Adrenal gland (tissue), 5 donors: ENCODE measurements at regions not wholly inside any gene's neighbourhood (a gene's known extent, or its start where the extent isn't known, plus 50 kb on each side); places are given as distances from the start of the nearest gene placed in this dataset.
"Not testable (repeated sequence)": the region's sequence is repeated elsewhere in the genome, so short reads cannot be mapped to it uniquely, and the experiment has no call there.

Experiments used
- POLR2A ChIP-seq, 2 donors: fragments of 450-650 bp; IDR thresholded peaks; one replicate each; pipeline ENCODE4 v1.6.1; 2017; ENCODE audit warnings: antibody characterized with exemption in 2 of 2, mild to moderate bottlenecking in 2 of 2, moderate library complexity in 1 of 2
- TF ChIP-seq, protein P1 (sequence below), 6 experiments: fragments of 450-650 bp in 4 of 6; fragments of 200-600 bp in 2 of 6; sonication (generic) in 1 of 6; IDR thresholded peaks; 1 replicate in 5 of 6; 2 replicates in 1 of 6; pipeline versions ENCODE4 v1.5.1 to v1.8.0; 2016 to 2021; ENCODE audit warnings: antibody characterized with exemption in 6 of 6, mild to moderate bottlenecking in 2 of 6, moderate library complexity in 1 of 6
- donor health status: DM: no; HTN: no; CAD: no.

DNA sequence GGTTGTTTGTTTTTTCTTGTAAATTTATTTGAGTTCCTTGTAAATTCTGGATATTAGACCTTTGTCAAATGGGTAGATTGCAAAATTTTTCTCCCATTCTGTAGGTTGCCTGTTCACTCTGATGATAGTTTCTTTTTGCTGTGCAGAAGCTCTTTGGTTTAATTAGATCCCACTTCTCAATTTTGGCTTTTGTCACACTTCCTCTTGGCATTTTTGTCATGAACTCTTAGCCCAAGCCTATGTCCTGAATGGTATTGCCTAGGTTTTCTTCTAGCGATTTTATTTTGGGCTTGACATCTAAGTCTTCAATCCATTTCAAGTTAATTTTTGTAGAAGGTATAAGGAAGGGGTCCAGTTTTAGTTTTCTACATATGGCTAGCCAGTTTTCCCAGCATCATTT is 82.8 kb upstream of the PHACTR1 start:
- not testable (repeated sequence) for TF ChIP-seq POLR2A (IDR thresholded peaks at IDR 0.05)
- TF ChIP-seq, protein P1, sequence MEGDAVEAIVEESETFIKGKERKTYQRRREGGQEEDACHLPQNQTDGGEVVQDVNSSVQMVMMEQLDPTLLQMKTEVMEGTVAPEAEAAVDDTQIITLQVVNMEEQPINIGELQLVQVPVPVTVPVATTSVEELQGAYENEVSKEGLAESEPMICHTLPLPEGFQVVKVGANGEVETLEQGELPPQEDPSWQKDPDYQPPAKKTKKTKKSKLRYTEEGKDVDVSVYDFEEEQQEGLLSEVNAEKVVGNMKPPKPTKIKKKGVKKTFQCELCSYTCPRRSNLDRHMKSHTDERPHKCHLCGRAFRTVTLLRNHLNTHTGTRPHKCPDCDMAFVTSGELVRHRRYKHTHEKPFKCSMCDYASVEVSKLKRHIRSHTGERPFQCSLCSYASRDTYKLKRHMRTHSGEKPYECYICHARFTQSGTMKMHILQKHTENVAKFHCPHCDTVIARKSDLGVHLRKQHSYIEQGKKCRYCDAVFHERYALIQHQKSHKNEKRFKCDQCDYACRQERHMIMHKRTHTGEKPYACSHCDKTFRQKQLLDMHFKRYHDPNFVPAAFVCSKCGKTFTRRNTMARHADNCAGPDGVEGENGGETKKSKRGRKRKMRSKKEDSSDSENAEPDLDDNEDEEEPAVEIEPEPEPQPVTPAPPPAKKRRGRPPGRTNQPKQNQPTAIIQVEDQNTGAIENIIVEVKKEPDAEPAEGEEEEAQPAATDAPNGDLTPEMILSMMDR (IDR thresholded peaks at IDR 0.05), result not testable (repeated sequence)
